ENCODE measurements at regions not wholly inside any gene's neighbourhood (a gene's known extent, or its start where the extent isn't known, plus 50 kb on each side); places are given as distances from the start of the nearest gene placed in this dataset.
"Not testable (repeated sequence)": the region's sequence is repeated elsewhere in the genome, so short reads cannot be mapped to it uniquely, and the experiment has no call there.

GRCh38 chr1:229148041-229148671, 122.8 kb upstream of the RAB4A start:
- no peak overlapping the region for H3K4me3 ChIP-seq (ENCODE audit: low read depth, low read length)
- H3K27me3 ChIP-seq (ENCODE audit: control insufficient read depth, insufficient read depth, low read length), result peaks cover 13% of the 10 kb centered on the region
- DNase-seq (ENCODE audit: low read depth) (no peak), FAIRE-seq (no peak)
- no peaks in the 10 kb centered on the region for H3K36me3 ChIP-seq (ENCODE audit: control insufficient read depth, insufficient read depth, low read length)
- TF ChIP-seq CTCF (IDR thresholded peaks at IDR 0.05; ENCODE audit: insufficient read depth, low read length, severe bottlenecking), result no peak

GRCh38 chr1:229148743-229149142, 122.2 kb upstream of the RAB4A start:
- H3K4me3 ChIP-seq (ENCODE audit: low read depth, low read length), result no peak overlapping the region
- no peak for TF ChIP-seq CTCF (IDR thresholded peaks at IDR 0.05; ENCODE audit: insufficient read depth, low read length, severe bottlenecking)
- no peaks in the 10 kb centered on the region for H3K36me3 ChIP-seq (ENCODE audit: control insufficient read depth, insufficient read depth, low read length)
- peaks cover 13% of the 10 kb centered on the region for H3K27me3 ChIP-seq (ENCODE audit: control insufficient read depth, insufficient read depth, low read length)
- DNase-seq (ENCODE audit: low read depth) (no peak), FAIRE-seq (peak; percentile 84)

GRCh38 chr1:229149435-229149834, 121.5 kb upstream of the RAB4A start:
- Histone ChIP-seq H3K27me3 (ENCODE audit: control insufficient read depth, insufficient read depth, low read length) (peaks cover 13% of the 10 kb centered on the region), H3K4me3 (ENCODE audit: low read depth, low read length) (no peak overlapping the region), H3K36me3 (ENCODE audit: control insufficient read depth, insufficient read depth, low read length) (no peaks in the 10 kb centered on the region)
- FAIRE-seq (no peak), DNase-seq (ENCODE audit: low read depth) (no peak)
- no peak for TF ChIP-seq CTCF (IDR thresholded peaks at IDR 0.05; ENCODE audit: insufficient read depth, low read length, severe bottlenecking)

- Histone ChIP-seq H3K36me3 (ENCODE audit: control insufficient read depth, insufficient read depth, low read length) (no peaks in the 10 kb centered on the region), H3K27me3 (ENCODE audit: control insufficient read depth, insufficient read depth, low read length) (peaks cover 15% of the 10 kb centered on the region), H3K4me3 (ENCODE audit: low read depth, low read length) (no peak overlapping the region)
- TF ChIP-seq CTCF (IDR thresholded peaks at IDR 0.05; ENCODE audit: insufficient read depth, low read length, severe bottlenecking), result no peak
- FAIRE-seq, result no peak
- no peak for DNase-seq (ENCODE audit: low read depth)
Measured at GRCh38 chr1:229150518-229150917, 120.4 kb upstream of the RAB4A start.

- H3K4me3 ChIP-seq (ENCODE audit: low read depth, low read length); H3K36me3 ChIP-seq (ENCODE audit: control insufficient read depth, insufficient read depth, low read length); FAIRE-seq; DNase-seq (ENCODE audit: low read depth): not testable (repeated sequence)
- peaks cover 15% of the 10 kb centered on the region for H3K27me3 ChIP-seq (ENCODE audit: control insufficient read depth, insufficient read depth, low read length)
Measured at GRCh38 chr1:229151412-229151811, 119.5 kb upstream of the RAB4A start.

GRCh38 chr1:229152311-229152710, 118.6 kb upstream of the RAB4A start:
- peaks cover 12% of the 10 kb centered on the region for H3K27me3 ChIP-seq (ENCODE audit: control insufficient read depth, insufficient read depth, low read length)
- no peaks in the 10 kb centered on the region for H3K36me3 ChIP-seq (ENCODE audit: control insufficient read depth, insufficient read depth, low read length)
- no peak for DNase-seq (ENCODE audit: low read depth)
- no peak for FAIRE-seq
- TF ChIP-seq CTCF (IDR thresholded peaks at IDR 0.05; ENCODE audit: insufficient read depth, low read length, severe bottlenecking), result no peak
- H3K4me3 ChIP-seq (ENCODE audit: low read depth, low read length), result no peak overlapping the region

All from bronchial epithelial cell (primary cell).